ENCODE measurements at regions not wholly inside any gene's neighbourhood (a gene's known extent, or its start where the extent isn't known, plus 50 kb on each side); places are given as distances from the start of the nearest gene placed in this dataset.

- DNase-seq: no peak
- no peak for ATAC-seq
Measured at GRCh38 chr4:27514711-27515110, 654.1 kb downstream of the STIM2 start.

- no peak for DNase-seq
- ATAC-seq: no peak
Measured at GRCh38 chr4:27515140-27515539, 654.5 kb downstream of the STIM2 start.

GRCh38 chr4:27518876-27519275 lies 658.2 kb downstream of the STIM2 start:
- ATAC-seq: no peak
- DNase-seq: no peak

- DNase-seq (no peak), ATAC-seq (no peak)
Measured at GRCh38 chr4:27524224-27524623, 663.6 kb downstream of the STIM2 start.

GRCh38 chr4:27534488-27534887 lies 673.8 kb downstream of the STIM2 start:
- DNase-seq (no peak), ATAC-seq (no peak)

- ATAC-seq (no peak), DNase-seq (no peak)
Measured at GRCh38 chr4:27568236-27568951, 707.8 kb downstream of the STIM2 start.

- ATAC-seq: no peak
- DNase-seq: no peak
Measured at GRCh38 chr4:27568952-27569319, 708.3 kb downstream of the STIM2 start.

GRCh38 chr4:27574743-27575142 lies 714.1 kb downstream of the STIM2 start:
- DNase-seq (no peak), ATAC-seq (no peak)

GRCh38 chr4:27577951-27578350 lies 717.3 kb downstream of the STIM2 start:
- ATAC-seq: no peak
- DNase-seq: no peak

- DNase-seq (no peak), ATAC-seq (no peak)
Measured at GRCh38 chr4:27592738-27593137, 732.1 kb downstream of the STIM2 start.

- ATAC-seq: no peak
- no peak for DNase-seq
Measured at GRCh38 chr4:27594922-27595321, 734.3 kb downstream of the STIM2 start.

GRCh38 chr4:27595571-27596360 lies 735.1 kb downstream of the STIM2 start:
- ATAC-seq (no peak), DNase-seq (no peak)

- ATAC-seq: no peak
- no peak for DNase-seq
Measured at GRCh38 chr4:27602172-27602571, 741.5 kb downstream of the STIM2 start.

- ATAC-seq (no peak), DNase-seq (no peak)
Measured at GRCh38 chr4:27604692-27605091, 744.1 kb downstream of the STIM2 start.

GRCh38 chr4:27616166-27616565 lies 755.5 kb downstream of the STIM2 start:
- DNase-seq: no peak

GRCh38 chr4:27619435-27619834 lies 758.8 kb downstream of the STIM2 start:
- DNase-seq (no peak), ATAC-seq (no peak)

More at GRCh38 chr4:27616166-27616565, 755.5 kb downstream of the STIM2 start:
- ATAC-seq: no peak

GRCh38 chr4:27620886-27621285 lies 760.2 kb downstream of the STIM2 start:
- no peak for DNase-seq
- no peak for ATAC-seq

GRCh38 chr4:27624749-27625148 lies 764.1 kb downstream of the STIM2 start:
- ATAC-seq: no peak

GRCh38 chr4:27628609-27629008 lies 768.0 kb downstream of the STIM2 start:
- ATAC-seq (no peak), DNase-seq (no peak)

More at GRCh38 chr4:27624749-27625148, 764.1 kb downstream of the STIM2 start:
- no peak for DNase-seq

- DNase-seq (no peak), ATAC-seq (no peak)
Measured at GRCh38 chr4:27629532-27630225, 769.0 kb downstream of the STIM2 start.

- no peak for DNase-seq
- ATAC-seq: no peak
Measured at GRCh38 chr4:27635936-27636913, 775.6 kb downstream of the STIM2 start.
